ENCODE measurements at regions not wholly inside any gene's neighbourhood (a gene's known extent, or its start where the extent isn't known, plus 50 kb on each side); places are given as distances from the start of the nearest gene placed in this dataset.

GRCh38 chr3:99084826-99085225 is 183.3 kb upstream of the DCBLD2 start:
- Histone ChIP-seq H3K27ac (ENCODE audit: low read depth in 2 of 2, low read length in 2 of 2) (no peak overlapping the region), H3K36me3 (ENCODE audit: control insufficient read depth in 2 of 3, insufficient read depth in 3 of 3, low read length in 3 of 3) (no peaks in the 10 kb centered on the region), H3K9me3 (ENCODE audit: control insufficient read depth in 2 of 3, insufficient read depth in 1 of 3, low read length in 3 of 3) (no peaks in the 10 kb centered on the region), H3K9ac (ENCODE audit: low read length in 3 of 3) (no peak overlapping the region), H3K4me3 (ENCODE audit: low read length in 3 of 3) (no peak overlapping the region), H3K27me3 (ENCODE audit: control insufficient read depth, insufficient read depth, low read length) (no peaks in the 10 kb centered on the region), H3K4me1 (ENCODE audit: control insufficient read depth in 2 of 3, insufficient read depth in 2 of 3, low read depth in 1 of 3, low read length in 3 of 3) (no peaks in the 10 kb centered on the region)
- intact Hi-C loops (cut with DNase I), result no loop called here
- no peak for FAIRE-seq
- no peak for DNase-seq
- TF ChIP-seq CTCF (IDR thresholded peaks at IDR 0.05; ENCODE audit: borderline replicate concordance, extremely low read depth, insufficient read depth), result no peak

GRCh38 chr3:99084156-99084555 is 182.7 kb upstream of the DCBLD2 start:
- no peaks in the 10 kb centered on the region for H3K4me1 ChIP-seq (ENCODE audit: control insufficient read depth in 2 of 3, insufficient read depth in 2 of 3, low read depth in 1 of 3, low read length in 3 of 3)
- H3K27me3 ChIP-seq (ENCODE audit: control insufficient read depth, insufficient read depth, low read length), result no peaks in the 10 kb centered on the region
- H3K36me3 ChIP-seq (ENCODE audit: control insufficient read depth in 2 of 3, insufficient read depth in 3 of 3, low read length in 3 of 3), result no peaks in the 10 kb centered on the region
- H3K9me3 ChIP-seq (ENCODE audit: control insufficient read depth in 2 of 3, insufficient read depth in 1 of 3, low read length in 3 of 3), result no peaks in the 10 kb centered on the region
- no peak overlapping the region for H3K27ac ChIP-seq (ENCODE audit: low read depth in 2 of 2, low read length in 2 of 2)
- intact Hi-C loops (cut with DNase I), result no loop called here
- TF ChIP-seq CTCF (IDR thresholded peaks at IDR 0.05; ENCODE audit: borderline replicate concordance, extremely low read depth, insufficient read depth), result no peak
- FAIRE-seq (no peak), DNase-seq (no peak)
- no peak overlapping the region for H3K9ac ChIP-seq (ENCODE audit: low read length in 3 of 3)
- H3K4me3 ChIP-seq (ENCODE audit: low read length in 3 of 3), result no peak overlapping the region

DNA sequence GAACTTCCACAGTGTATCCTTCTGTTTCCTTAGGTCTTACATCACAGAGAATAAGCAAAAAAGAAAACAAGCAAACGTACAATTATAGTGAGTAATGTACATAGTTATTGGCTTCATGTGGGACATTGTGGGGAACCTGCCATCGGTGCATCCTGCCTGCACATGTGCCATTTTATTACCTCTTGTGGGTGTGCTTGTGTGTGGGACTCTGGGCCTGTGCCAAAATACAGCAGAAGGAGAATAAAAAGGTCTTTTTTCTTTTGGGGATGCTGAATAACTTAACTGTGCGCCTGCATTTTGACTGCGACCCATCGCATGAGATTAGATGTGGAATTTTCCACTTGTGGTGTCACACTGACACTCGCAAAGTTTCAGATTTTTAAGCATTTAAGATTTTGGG is 169.6 kb upstream of the DCBLD2 start:
- no peak for TF ChIP-seq CTCF (IDR thresholded peaks at IDR 0.05; ENCODE audit: borderline replicate concordance, extremely low read depth, insufficient read depth)

DNA sequence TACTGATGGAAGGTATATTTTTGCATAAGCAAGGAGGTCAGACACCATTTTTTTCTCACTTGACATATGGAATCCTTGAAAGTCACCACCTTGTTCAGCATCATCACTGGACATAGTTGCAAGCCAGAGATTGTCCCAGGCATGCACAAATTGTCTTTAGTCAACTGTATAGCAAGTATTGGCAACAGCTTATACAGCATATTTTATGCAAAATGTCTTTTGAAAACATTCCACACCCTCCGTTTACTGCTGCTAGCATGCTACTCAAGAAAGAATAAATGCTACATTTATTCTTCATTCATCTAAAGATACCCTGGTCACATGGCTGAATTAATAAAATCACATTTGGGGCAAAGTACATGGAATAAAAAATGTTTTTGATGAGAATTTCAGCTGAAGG is 168.5 kb upstream of the DCBLD2 start:
- H3K27ac ChIP-seq (ENCODE audit: low read depth in 2 of 2, low read length in 2 of 2), result no peak overlapping the region
- no peak for TF ChIP-seq CTCF (IDR thresholded peaks at IDR 0.05; ENCODE audit: borderline replicate concordance, extremely low read depth, insufficient read depth)
- H3K9ac ChIP-seq (ENCODE audit: low read length in 3 of 3), result no peak overlapping the region
- H3K36me3 ChIP-seq (ENCODE audit: control insufficient read depth in 2 of 3, insufficient read depth in 3 of 3, low read length in 3 of 3), result no peaks in the 10 kb centered on the region
- H3K27me3 ChIP-seq (ENCODE audit: control insufficient read depth, insufficient read depth, low read length), result no peaks in the 10 kb centered on the region
- DNase-seq, result no peak
- no peaks in the 10 kb centered on the region for H3K9me3 ChIP-seq (ENCODE audit: control insufficient read depth in 2 of 3, insufficient read depth in 1 of 3, low read length in 3 of 3)
- intact Hi-C loops (cut with DNase I), result no loop called here
- FAIRE-seq, result no peak
- H3K4me3 ChIP-seq (ENCODE audit: low read length in 3 of 3), result no peak overlapping the region
- H3K4me1 ChIP-seq (ENCODE audit: control insufficient read depth in 2 of 3, insufficient read depth in 2 of 3, low read depth in 1 of 3, low read length in 3 of 3), result no peaks in the 10 kb centered on the region

More for the DNA sequence above, 169.6 kb upstream of the DCBLD2 start:
- Histone ChIP-seq H3K9ac (ENCODE audit: low read length in 3 of 3) (no peak overlapping the region), H3K27ac (ENCODE audit: low read depth in 2 of 2, low read length in 2 of 2) (no peak overlapping the region), H3K36me3 (ENCODE audit: control insufficient read depth in 2 of 3, insufficient read depth in 3 of 3, low read length in 3 of 3) (no peaks in the 10 kb centered on the region), H3K9me3 (ENCODE audit: control insufficient read depth in 2 of 3, insufficient read depth in 1 of 3, low read length in 3 of 3) (no peaks in the 10 kb centered on the region), H3K4me1 (ENCODE audit: control insufficient read depth in 2 of 3, insufficient read depth in 2 of 3, low read depth in 1 of 3, low read length in 3 of 3) (no peaks in the 10 kb centered on the region), H3K27me3 (ENCODE audit: control insufficient read depth, insufficient read depth, low read length) (no peaks in the 10 kb centered on the region), H3K4me3 (ENCODE audit: low read length in 3 of 3) (no peak overlapping the region)
- intact Hi-C loops (cut with DNase I), result no loop called here
- FAIRE-seq (no peak), DNase-seq (no peak)

Measured in kidney (tissue), 13 donors.